ENCODE measurements at regions not wholly inside any gene's neighbourhood (a gene's known extent, or its start where the extent isn't known, plus 50 kb on each side); places are given as distances from the start of the nearest gene placed in this dataset.

- H3K4ac ChIP-seq (ENCODE audit: low read depth, low read length) = no peak overlapping the region
- H3K9me3 ChIP-seq (ENCODE audit: control insufficient read depth, insufficient read depth, low read length) = peaks cover 19% of the 10 kb centered on the region
- no peaks in the 10 kb centered on the region for H3K79me1 ChIP-seq (ENCODE audit: low read depth in 1 of 2, low read length in 2 of 2)
- no peak overlapping the region for H2AFZ ChIP-seq (replicated peaks; ENCODE audit: low read length, poor library complexity)
- H2BK120ac ChIP-seq (ENCODE audit: low read depth, low read length) = no peak overlapping the region
- H2AK5ac ChIP-seq (ENCODE audit: low read depth, low read length) = no peak overlapping the region
- CTCF ChIA-PET = no interaction called here
- no peaks in the 10 kb centered on the region for H3K9me1 ChIP-seq (ENCODE audit: insufficient read depth, low read length)
- no peak for DNase-seq
- no peak overlapping the region for H4K8ac ChIP-seq (ENCODE audit: low read depth in 2 of 2, low read length in 2 of 2)
- no peaks in the 10 kb centered on the region for H3K4me1 ChIP-seq (ENCODE audit: control insufficient read depth, insufficient read depth, low read length)
- no peak overlapping the region for H3K23ac ChIP-seq (ENCODE audit: low read depth, low read length)
- H3K4me3 ChIP-seq (ENCODE audit: insufficient read depth, low read depth, low read length) = no peak overlapping the region
- no peak overlapping the region for H2BK15ac ChIP-seq (ENCODE audit: low read depth, low read length)
- intact Hi-C loops (cut with micrococcal nuclease) = no loop called here
- H3K4me2 ChIP-seq (ENCODE audit: low read depth, low read length) = no peak overlapping the region
- in situ Hi-C loops (cut with MboI; ENCODE audit: low sequenced_read_pairs) = no loop called here
- H3K27ac ChIP-seq (ENCODE audit: insufficient read depth, low read length) = no peak overlapping the region
- no peaks in the 10 kb centered on the region for H3K27me3 ChIP-seq (ENCODE audit: control insufficient read depth, insufficient read depth, low read length)
- no peak for TF ChIP-seq RFX5 (IDR thresholded peaks at IDR 0.05; ENCODE audit: low read depth, low read length)
- no peak for TF ChIP-seq MAZ (IDR thresholded peaks at IDR 0.05; ENCODE audit: borderline replicate concordance, low read depth, low read length)
- TF ChIP-seq, protein P1, sequence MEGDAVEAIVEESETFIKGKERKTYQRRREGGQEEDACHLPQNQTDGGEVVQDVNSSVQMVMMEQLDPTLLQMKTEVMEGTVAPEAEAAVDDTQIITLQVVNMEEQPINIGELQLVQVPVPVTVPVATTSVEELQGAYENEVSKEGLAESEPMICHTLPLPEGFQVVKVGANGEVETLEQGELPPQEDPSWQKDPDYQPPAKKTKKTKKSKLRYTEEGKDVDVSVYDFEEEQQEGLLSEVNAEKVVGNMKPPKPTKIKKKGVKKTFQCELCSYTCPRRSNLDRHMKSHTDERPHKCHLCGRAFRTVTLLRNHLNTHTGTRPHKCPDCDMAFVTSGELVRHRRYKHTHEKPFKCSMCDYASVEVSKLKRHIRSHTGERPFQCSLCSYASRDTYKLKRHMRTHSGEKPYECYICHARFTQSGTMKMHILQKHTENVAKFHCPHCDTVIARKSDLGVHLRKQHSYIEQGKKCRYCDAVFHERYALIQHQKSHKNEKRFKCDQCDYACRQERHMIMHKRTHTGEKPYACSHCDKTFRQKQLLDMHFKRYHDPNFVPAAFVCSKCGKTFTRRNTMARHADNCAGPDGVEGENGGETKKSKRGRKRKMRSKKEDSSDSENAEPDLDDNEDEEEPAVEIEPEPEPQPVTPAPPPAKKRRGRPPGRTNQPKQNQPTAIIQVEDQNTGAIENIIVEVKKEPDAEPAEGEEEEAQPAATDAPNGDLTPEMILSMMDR (conservative IDR thresholded peaks at IDR 0.05; ENCODE audit: low read depth, low read length) = no peak
- TF ChIP-seq MAFK (IDR thresholded peaks at IDR 0.05; ENCODE audit: low read depth, low read length) = no peak
- TF ChIP-seq SMC3 (IDR thresholded peaks at IDR 0.05; ENCODE audit: low read depth, low read length) = no peak
- TF ChIP-seq POLR2A (IDR thresholded peaks at IDR 0.05; ENCODE audit: low read depth, low read length) = no peak
- no peak for TF ChIP-seq MXI1 (IDR thresholded peaks at IDR 0.05; ENCODE audit: borderline replicate concordance, low read depth, low read length)
- no peak for TF ChIP-seq ELK1 (IDR thresholded peaks at IDR 0.05; ENCODE audit: borderline replicate concordance, low read depth, low read length)
- TF ChIP-seq CHD1 (IDR thresholded peaks at IDR 0.05; ENCODE audit: low read depth, low read length) = no peak
- TF ChIP-seq BHLHE40 (IDR thresholded peaks at IDR 0.05; ENCODE audit: low read depth, low read length) = no peak
- TF ChIP-seq CEBPB (IDR thresholded peaks at IDR 0.05; ENCODE audit: low read depth, low read length) = no peak
- TF ChIP-seq RCOR1 (IDR thresholded peaks at IDR 0.05; ENCODE audit: insufficient replicate concordance, low read length) = no peak
- no peak for TF ChIP-seq FOS (IDR thresholded peaks at IDR 0.05; ENCODE audit: low read depth, low read length)
- no peak for TF ChIP-seq NFE2L2 (IDR thresholded peaks at IDR 0.05; ENCODE audit: low read depth, low read length)
- TF ChIP-seq RAD21 (IDR thresholded peaks at IDR 0.05; ENCODE audit: low read length) = no peak
- TF ChIP-seq, protein P2, sequence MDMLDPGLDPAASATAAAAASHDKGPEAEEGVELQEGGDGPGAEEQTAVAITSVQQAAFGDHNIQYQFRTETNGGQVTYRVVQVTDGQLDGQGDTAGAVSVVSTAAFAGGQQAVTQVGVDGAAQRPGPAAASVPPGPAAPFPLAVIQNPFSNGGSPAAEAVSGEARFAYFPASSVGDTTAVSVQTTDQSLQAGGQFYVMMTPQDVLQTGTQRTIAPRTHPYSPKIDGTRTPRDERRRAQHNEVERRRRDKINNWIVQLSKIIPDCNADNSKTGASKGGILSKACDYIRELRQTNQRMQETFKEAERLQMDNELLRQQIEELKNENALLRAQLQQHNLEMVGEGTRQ (IDR thresholded peaks at IDR 0.05; ENCODE audit: low read depth, low read length) = no peak
- no peak overlapping the region for H3K18ac ChIP-seq (ENCODE audit: low read depth, low read length)
- no peaks in the 10 kb centered on the region for H3K36me3 ChIP-seq (ENCODE audit: control insufficient read depth, insufficient read depth, low read length)
- H3K14ac ChIP-seq (replicated peaks; ENCODE audit: low read depth, low read length) = no peak overlapping the region
- no peak overlapping the region for H2BK5ac ChIP-seq (ENCODE audit: low read depth, low read length, poor library complexity, severe bottlenecking)
- H3K9ac ChIP-seq (ENCODE audit: low read depth, low read length) = no peak overlapping the region
- no peak overlapping the region for H2BK20ac ChIP-seq (ENCODE audit: low read depth, low read length)
- no peak for ATAC-seq (ENCODE audit: low read depth)
- H2AK9ac ChIP-seq (replicated peaks; ENCODE audit: low read depth, low read length, poor library complexity) = no peak overlapping the region
- WGBS, 2 experiments (ENCODE audit: extremely low coverage in 2 of 2, insufficient read length in 1 of 2) = no CpG with 5 or more reads among the region's 1 CpG
- no peak overlapping the region for H4K5ac ChIP-seq (ENCODE audit: low read depth, low read length)
- BruUV-seq (replicated peaks) = no TSS peak
- POLR2A ChIA-PET (ENCODE audit: unreplicated experiment) = no interaction called here
- H4K91ac ChIP-seq (ENCODE audit: insufficient read depth, low read depth, low read length) = no peak overlapping the region
- dilution Hi-C loops (cut with HindIII; ENCODE audit: low sequenced_read_pairs, unreplicated experiment) = no loop called here
- no peaks in the 10 kb centered on the region for H4K20me1 ChIP-seq (ENCODE audit: insufficient read depth, low read length)
- no peak overlapping the region for H3K56ac ChIP-seq (ENCODE audit: extremely low read depth, insufficient read depth, low read length)
These were observed 544.6 kb upstream of the LMCD1 start for GRCh38 chr3:7957024-7957423.

All from IMR-90 (cell line).